ENCODE measurements at regions not wholly inside any gene's neighbourhood (a gene's known extent, or its start where the extent isn't known, plus 50 kb on each side); places are given as distances from the start of the nearest gene placed in this dataset.

GRCh38 chr6:21526974-21527373, 66.6 kb upstream of the SOX4 start:
- no peak for DNase-seq

- DNase-seq, result no peak
Measured at GRCh38 chr6:21527731-21528130, 65.8 kb upstream of the SOX4 start.

- no peak for DNase-seq
Measured at GRCh38 chr6:21529431-21529830, 64.1 kb upstream of the SOX4 start.

- no peak for DNase-seq
Measured at GRCh38 chr6:21531393-21531792, 62.2 kb upstream of the SOX4 start.

GRCh38 chr6:21533678-21534077, 59.9 kb upstream of the SOX4 start:
- DNase-seq, result no peak

- no peak for DNase-seq
Measured at GRCh38 chr6:21536280-21536766, 57.2 kb upstream of the SOX4 start.

GRCh38 chr6:21537637-21538036, 55.9 kb upstream of the SOX4 start:
- DNase-seq, result peak; percentile 48

GRCh38 chr6:21538186-21538798, 55.3 kb upstream of the SOX4 start:
- DNase-seq, result peak; percentile 48

GRCh38 chr6:21539621-21540100, 53.9 kb upstream of the SOX4 start:
- no peak for DNase-seq
